Stomach (tissue), 8 donors: ENCODE measurements at regions not wholly inside any gene's neighbourhood (a gene's known extent, or its start where the extent isn't known, plus 50 kb on each side); places are given as distances from the start of the nearest gene placed in this dataset.

ENCODE experiments used
- DNase-seq, 2 donors: peaks; one replicate each; pipeline versions ENCODE4 v3.0.0 to v3.0.0-alpha.2; 2013 to 2019
- H3K27ac ChIP-seq, 5 donors: fragments of 200-600 bp in 4 of 5; sonication (generic) in 4 of 5; one replicate each; pipeline ENCODE4 v1.5.1; 2013 to 2019; ENCODE audit warnings: mild to moderate bottlenecking in 1 of 5, moderate library complexity in 1 of 5
- H3K27me3 ChIP-seq, 3 donors: fragments of 200-600 bp; sonication (generic); one replicate each; pipeline ENCODE4 v1.5.1; 2017 to 2019; ENCODE audit warnings: mixed run types in 1 of 3
- H3K36me3 ChIP-seq, 4 donors: fragments of 200-600 bp; sonication (generic); 1 replicate in 3 of 4; 2 replicates in 1 of 4; pipeline ENCODE4 v1.5.1; 2016 to 2019
- H3K4me1 ChIP-seq, 4 donors: fragments of 200-600 bp; sonication (generic); one replicate each; pipeline ENCODE4 v1.5.1; 2016 to 2019
- H3K4me3 ChIP-seq, 4 donors: fragments of 200-600 bp; sonication (generic) in 3 of 4; one replicate each; pipeline ENCODE4 v1.5.1; 2016 to 2019; ENCODE audit warnings: mild to moderate bottlenecking in 1 of 4
- H3K9me3 ChIP-seq, 4 donors: fragments of 200-600 bp; sonication (generic); one replicate each; pipeline ENCODE4 v1.5.1; 2016 to 2019
- CTCF ChIP-seq, 7 experiments: fragments of 450-650 bp in 4 of 7; fragments of 200-600 bp in 3 of 7; sonication (generic) in 3 of 7; IDR thresholded peaks; one replicate each; pipeline ENCODE4 v1.5.1; 2016 to 2019; ENCODE audit warnings: antibody characterized with exemption in 7 of 7, control low read depth in 2 of 7, mild to moderate bottlenecking in 1 of 7
- EP300 ChIP-seq: sonication (generic); formaldehyde crosslinking; IDR thresholded peaks from one replicate; pipeline ENCODE4 v1.6.1; 2017; ENCODE audit warnings: antibody characterized with exemption
- POLR2A ChIP-seq, 4 donors: fragments of 450-650 bp; IDR thresholded peaks; one replicate each; pipeline ENCODE4 v1.6.1; 2016; ENCODE audit warnings: antibody characterized with exemption in 4 of 4, control low read depth in 2 of 4, mild to moderate bottlenecking in 1 of 4, moderate library complexity in 1 of 4
- POLR2AphosphoS5 ChIP-seq, 3 donors: sonication (generic); formaldehyde crosslinking; IDR thresholded peaks; one replicate each; pipeline ENCODE4 v1.6.1; 2016; ENCODE audit warnings: antibody characterized with exemption in 3 of 3
- WGBS, 5 donors: extraction: QIAGEN DNeasy Blood & Tissue Kit in 3 of 5; methylation state at CpG; one replicate each; pipeline versions ENCODE4 v1.1.5 to v1.1.7; 2013 to 2018; 5-methylcytosine and 5-hydroxymethylcytosine counted together
- intact Hi-C: fragments of 100-400 bp; cut with DNase I; formaldehyde crosslinking; loops from one replicate; pipeline ENCODE4 v1.15.1; 2023; ENCODE audit warnings: low total_unique reads
- donor health status: healthy with polysubstance abuse.
- donor health status: Bipolar disorder and iron deficiency.
- donor health status: healthy.

- no peak overlapping the region for H3K4me3 ChIP-seq
- no peak overlapping the region for H3K27ac ChIP-seq
- no peaks in the 10 kb centered on the region for H3K4me1 ChIP-seq
- intact Hi-C loops: no loop called here
- no peaks in the 10 kb centered on the region for H3K27me3 ChIP-seq
- DNase-seq: peak in 1 of 2 donors; percentile 6
- no peaks in the 10 kb centered on the region for H3K36me3 ChIP-seq
- no peak for TF ChIP-seq EP300
- no peak for TF ChIP-seq POLR2A (IDR thresholded peaks at IDR 0.05)
- TF ChIP-seq POLR2AphosphoS5 (IDR thresholded peaks at IDR 0.05): no peak
- TF ChIP-seq CTCF (IDR thresholded peaks at IDR 0.05): no peak
- WGBS, 5 donors: 82 to 92% (median 86%) methylated on average over 2 of the region's 2 CpGs
- H3K9me3 ChIP-seq: no peaks in the 10 kb centered on the region
Measured at GRCh38 chr1:208997726-208998312, 585.7 kb upstream of the CAMK1G start.

- no peak overlapping the region for H3K4me3 ChIP-seq
- no peak overlapping the region for H3K27ac ChIP-seq
- no peak for DNase-seq
- H3K9me3 ChIP-seq: no peaks in the 10 kb centered on the region
- H3K36me3 ChIP-seq: no peaks in the 10 kb centered on the region
- H3K4me1 ChIP-seq: peaks cover 0 to 6% (median 4%) of the 10 kb centered on the region in 4 donors
- intact Hi-C loops: no loop called here
- no peak for TF ChIP-seq POLR2AphosphoS5 (IDR thresholded peaks at IDR 0.05)
- no peak for TF ChIP-seq POLR2A (IDR thresholded peaks at IDR 0.05)
- no peak for TF ChIP-seq CTCF (IDR thresholded peaks at IDR 0.05)
- TF ChIP-seq EP300: no peak
- 86 to 97% (median 95%) methylated on average over 1 of the region's 1 CpG for WGBS, 5 donors
- no peaks in the 10 kb centered on the region for H3K27me3 ChIP-seq
Measured at GRCh38 chr1:209008586-209008985, 574.9 kb upstream of the CAMK1G start.

GRCh38 chr1:209010475-209011230, 572.9 kb upstream of the CAMK1G start:
- no peak overlapping the region for H3K4me3 ChIP-seq
- intact Hi-C loops: no loop called here
- DNase-seq: no peak
- H3K36me3 ChIP-seq: no peaks in the 10 kb centered on the region
- H3K9me3 ChIP-seq: no peaks in the 10 kb centered on the region
- no peak overlapping the region for H3K27ac ChIP-seq
- H3K27me3 ChIP-seq: no peaks in the 10 kb centered on the region
- WGBS, 5 donors: 27 to 47% (median 37%) methylated on average over 6 of the region's 6 CpGs
- H3K4me1 ChIP-seq: peaks cover 0 to 6% (median 4%) of the 10 kb centered on the region in 4 donors
- TF ChIP-seq POLR2A (IDR thresholded peaks at IDR 0.05): no peak
- no peak for TF ChIP-seq POLR2AphosphoS5 (IDR thresholded peaks at IDR 0.05)
- TF ChIP-seq CTCF (IDR thresholded peaks at IDR 0.05): no peak
- no peak for TF ChIP-seq EP300

DNA sequence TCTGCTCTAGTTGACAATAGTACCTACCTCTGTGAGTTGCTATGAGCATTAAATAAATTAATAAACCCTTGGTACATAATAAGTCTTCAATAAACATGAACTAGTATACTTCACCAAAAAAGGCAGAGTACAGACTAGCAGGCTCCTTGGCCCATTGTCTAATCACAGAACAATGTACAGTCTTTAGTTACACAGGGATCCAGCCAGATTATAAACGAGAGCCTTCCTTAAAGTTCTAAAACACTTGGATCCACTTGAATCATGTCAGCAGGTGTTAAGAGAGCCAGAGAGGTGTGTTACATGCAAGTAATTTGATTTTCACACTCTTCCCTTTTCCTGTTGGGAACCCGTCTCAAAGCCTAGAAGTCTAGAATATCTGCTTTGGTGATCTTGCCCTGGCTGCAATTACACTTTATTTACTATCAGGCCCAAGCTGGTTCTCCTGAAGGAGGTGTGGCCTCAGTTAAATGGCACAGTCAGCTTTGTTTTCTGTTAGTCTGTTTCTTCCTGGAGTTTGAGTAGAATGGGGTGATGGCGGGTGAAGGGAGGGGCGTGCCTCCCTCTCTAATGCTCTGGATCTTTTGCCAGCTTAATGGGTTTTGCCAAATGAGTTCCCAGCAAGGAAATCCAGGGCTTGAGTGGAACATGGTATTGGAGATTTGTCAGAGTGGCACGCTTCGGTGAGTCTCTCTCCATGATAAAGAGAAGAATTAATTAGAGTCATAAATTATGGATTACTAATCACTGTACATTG, 570.9 kb upstream of the CAMK1G start:
- H3K4me1 ChIP-seq: peaks cover 0 to 6% (median 4%) of the 10 kb centered on the region in 4 donors
- H3K27me3 ChIP-seq: no peaks in the 10 kb centered on the region
- TF ChIP-seq CTCF (IDR thresholded peaks at IDR 0.05) (no peak), POLR2AphosphoS5 (IDR thresholded peaks at IDR 0.05) (no peak), POLR2A (IDR thresholded peaks at IDR 0.05) (no peak), EP300 (no peak)
- no peak overlapping the region for H3K4me3 ChIP-seq
- no peaks in the 10 kb centered on the region for H3K36me3 ChIP-seq
- no peak overlapping the region for H3K27ac ChIP-seq
- WGBS, 5 donors: 40 to 69% (median 50%) methylated on average over 6 of the region's 6 CpGs
- no peak for DNase-seq
- H3K9me3 ChIP-seq: no peaks in the 10 kb centered on the region
- intact Hi-C loops: no loop called here
